ENCODE measurements at regions not wholly inside any gene's neighbourhood (a gene's known extent, or its start where the extent isn't known, plus 50 kb on each side); places are given as distances from the start of the nearest gene placed in this dataset.

DNA sequence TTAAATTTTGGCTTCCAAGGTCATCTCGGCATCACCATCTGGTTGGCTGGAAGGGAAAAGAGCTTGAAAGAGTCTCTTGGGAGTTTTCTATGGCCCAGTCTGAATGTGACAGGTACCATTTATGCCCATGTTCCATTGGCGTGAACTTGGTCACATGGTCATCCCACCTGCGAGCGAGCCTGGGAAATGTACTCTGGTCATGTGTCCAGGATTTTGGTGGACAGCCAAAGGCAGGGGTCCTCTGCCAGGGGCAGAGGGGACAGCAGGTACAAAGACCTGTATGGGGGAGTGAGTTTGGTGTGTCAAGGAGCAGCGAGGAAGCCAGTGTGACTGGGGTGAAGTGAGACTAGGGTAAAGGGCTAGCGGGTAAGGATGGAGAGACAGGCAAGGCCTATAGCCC, 112.6 kb downstream of the CDC5L start:
- Histone ChIP-seq H3K4me3 (ENCODE audit: low read length) (no peak overlapping the region), H3K27me3 (ENCODE audit: control insufficient read depth, insufficient read depth, low read length) (no peaks in the 10 kb centered on the region)

DNA sequence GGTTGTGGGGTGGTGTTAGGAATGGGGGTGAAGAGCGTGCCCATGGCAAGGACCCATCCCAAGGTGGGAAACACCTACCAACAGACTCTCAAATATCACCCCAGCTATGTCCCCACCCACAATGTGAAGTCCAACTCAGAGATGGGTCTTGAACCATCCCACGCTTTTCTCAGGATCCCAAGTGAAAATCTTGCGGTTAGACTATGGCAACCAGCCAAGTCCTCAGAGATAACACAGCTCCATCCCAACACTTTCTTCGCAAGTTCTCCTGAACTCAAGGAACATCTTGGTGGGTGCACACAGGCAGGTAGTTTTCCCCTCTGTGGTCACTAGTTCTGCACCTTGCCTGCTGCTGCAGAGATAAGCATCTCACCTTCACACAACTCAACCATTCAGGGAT, 116.0 kb downstream of the CDC5L start:
- Histone ChIP-seq H3K36me3 (ENCODE audit: control insufficient read depth, insufficient read depth, low read length) (no peaks in the 10 kb centered on the region), H3K4me3 (ENCODE audit: low read length) (no peak overlapping the region), H3K27me3 (ENCODE audit: control insufficient read depth, insufficient read depth, low read length) (no peaks in the 10 kb centered on the region), H3K4me1 (ENCODE audit: control insufficient read depth, insufficient read depth, low read length) (no peaks in the 10 kb centered on the region), H3K27ac (ENCODE audit: low read depth, low read length) (no peak overlapping the region), H3K9ac (ENCODE audit: low read length) (no peak overlapping the region)

More for the DNA sequence above, 112.6 kb downstream of the CDC5L start:
- H3K4me1 ChIP-seq (ENCODE audit: control insufficient read depth, insufficient read depth, low read length) = no peaks in the 10 kb centered on the region
- no peak overlapping the region for H3K9ac ChIP-seq (ENCODE audit: low read length)
- H3K36me3 ChIP-seq (ENCODE audit: control insufficient read depth, insufficient read depth, low read length) = no peaks in the 10 kb centered on the region
- H3K27ac ChIP-seq (ENCODE audit: low read depth, low read length) = no peak overlapping the region

DNA sequence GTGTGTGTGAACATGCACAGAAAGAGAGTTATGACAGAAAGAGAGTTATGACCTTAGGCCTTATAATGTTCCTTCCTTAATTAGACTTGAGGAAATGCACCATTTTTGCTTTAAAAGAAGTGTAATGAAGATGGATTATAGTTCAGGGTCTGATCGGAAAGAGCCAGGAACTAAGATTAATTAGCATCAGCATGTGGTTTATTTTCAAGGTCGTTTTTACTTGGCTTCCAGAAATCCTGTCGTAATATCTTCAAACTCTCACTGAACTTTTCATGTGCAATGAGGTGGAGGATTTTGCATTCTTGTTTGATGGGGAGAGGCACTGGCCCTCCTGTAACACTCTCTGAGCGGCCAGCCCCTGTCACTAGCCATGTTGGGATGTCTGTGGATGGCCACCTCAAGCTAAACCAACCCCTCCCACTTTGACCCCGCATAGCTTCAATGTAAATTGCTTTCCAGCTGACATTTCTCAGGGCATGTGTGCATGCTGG, 116.8 kb downstream of the CDC5L start:
- Histone ChIP-seq H3K4me3 (ENCODE audit: low read length) (no peak overlapping the region), H3K27ac (ENCODE audit: low read depth, low read length) (no peak overlapping the region), H3K27me3 (ENCODE audit: control insufficient read depth, insufficient read depth, low read length) (no peaks in the 10 kb centered on the region), H3K9ac (ENCODE audit: low read length) (no peak overlapping the region), H3K36me3 (ENCODE audit: control insufficient read depth, insufficient read depth, low read length) (no peaks in the 10 kb centered on the region), H3K4me1 (ENCODE audit: control insufficient read depth, insufficient read depth, low read length) (no peaks in the 10 kb centered on the region)

DNA sequence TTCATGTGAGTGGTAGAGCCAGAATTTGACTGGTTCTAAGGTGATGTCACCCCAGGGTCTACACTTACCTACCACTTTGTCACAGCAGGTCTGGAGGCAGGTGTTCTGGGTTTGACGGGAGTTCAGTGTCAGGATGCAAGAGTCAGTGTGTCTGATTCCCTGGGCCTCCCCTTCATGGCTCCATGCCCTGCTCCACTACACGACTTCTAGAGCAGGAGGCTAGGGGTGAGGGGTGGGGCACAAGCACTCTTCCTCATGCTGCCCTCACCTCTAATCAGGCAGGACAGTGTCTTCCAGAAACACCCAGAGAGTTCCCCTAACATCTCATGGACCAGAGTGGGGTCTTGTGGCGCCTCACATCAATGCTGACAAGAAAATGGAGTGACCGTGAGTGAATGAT, 118.2 kb downstream of the CDC5L start:
- H3K27ac ChIP-seq (ENCODE audit: low read depth, low read length) = no peak overlapping the region
- H3K9ac ChIP-seq (ENCODE audit: low read length) = no peak overlapping the region
- H3K27me3 ChIP-seq (ENCODE audit: control insufficient read depth, insufficient read depth, low read length) = no peaks in the 10 kb centered on the region

DNA sequence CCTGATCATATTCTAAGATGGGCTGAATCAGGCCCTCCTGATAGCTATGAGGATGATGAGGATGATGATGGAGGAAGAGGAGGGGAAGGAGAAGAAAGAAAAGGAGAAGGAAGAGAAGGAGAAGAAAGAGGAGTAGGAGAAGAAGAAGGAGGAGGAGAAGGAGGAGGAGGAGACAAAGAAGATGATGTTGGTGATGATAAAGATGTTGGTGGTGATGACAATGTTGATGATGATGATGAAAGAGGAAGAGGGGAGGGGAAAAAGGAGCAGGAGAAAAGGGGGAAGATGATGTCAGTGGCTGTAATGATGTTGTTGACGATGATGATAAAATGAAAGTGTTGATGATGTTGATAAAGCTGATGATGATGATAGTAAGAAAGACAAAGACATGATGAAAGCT, 119.5 kb downstream of the CDC5L start:
- Histone ChIP-seq H3K9ac (ENCODE audit: low read length) (no peak overlapping the region), H3K4me1 (ENCODE audit: control insufficient read depth, insufficient read depth, low read length) (no peaks in the 10 kb centered on the region), H3K36me3 (ENCODE audit: control insufficient read depth, insufficient read depth, low read length) (no peaks in the 10 kb centered on the region), H3K27ac (ENCODE audit: low read depth, low read length) (no peak overlapping the region), H3K27me3 (ENCODE audit: control insufficient read depth, insufficient read depth, low read length) (no peaks in the 10 kb centered on the region), H3K4me3 (ENCODE audit: low read length) (no peak overlapping the region)

More for the DNA sequence above, 118.2 kb downstream of the CDC5L start:
- Histone ChIP-seq H3K4me1 (ENCODE audit: control insufficient read depth, insufficient read depth, low read length) (no peaks in the 10 kb centered on the region), H3K4me3 (ENCODE audit: low read length) (no peak overlapping the region), H3K36me3 (ENCODE audit: control insufficient read depth, insufficient read depth, low read length) (no peaks in the 10 kb centered on the region)

DNA sequence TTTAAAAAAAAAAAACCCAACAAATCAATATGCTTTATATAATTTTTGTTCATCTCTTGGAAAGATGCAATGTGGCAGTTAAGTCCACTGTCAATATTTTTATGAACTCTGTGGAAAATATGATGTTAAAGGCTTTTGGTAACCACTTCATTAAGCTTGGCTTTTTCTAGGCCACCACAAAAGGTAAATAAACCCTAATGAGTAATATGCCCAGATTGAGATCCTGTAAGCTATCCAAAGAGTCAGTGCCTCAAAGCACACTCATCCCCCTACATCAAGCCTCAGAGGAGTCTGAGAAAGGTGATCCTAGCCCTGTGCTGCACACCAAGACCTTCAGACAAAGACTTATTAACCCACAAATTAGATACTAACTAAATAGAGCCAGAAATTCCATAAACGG, 121.1 kb downstream of the CDC5L start:
- Histone ChIP-seq H3K4me1 (ENCODE audit: control insufficient read depth, insufficient read depth, low read length) (no peaks in the 10 kb centered on the region), H3K27me3 (ENCODE audit: control insufficient read depth, insufficient read depth, low read length) (no peaks in the 10 kb centered on the region), H3K9ac (ENCODE audit: low read length) (no peak overlapping the region), H3K36me3 (ENCODE audit: control insufficient read depth, insufficient read depth, low read length) (no peaks in the 10 kb centered on the region), H3K27ac (ENCODE audit: low read depth, low read length) (no peak overlapping the region), H3K4me3 (ENCODE audit: low read length) (no peak overlapping the region)

DNA sequence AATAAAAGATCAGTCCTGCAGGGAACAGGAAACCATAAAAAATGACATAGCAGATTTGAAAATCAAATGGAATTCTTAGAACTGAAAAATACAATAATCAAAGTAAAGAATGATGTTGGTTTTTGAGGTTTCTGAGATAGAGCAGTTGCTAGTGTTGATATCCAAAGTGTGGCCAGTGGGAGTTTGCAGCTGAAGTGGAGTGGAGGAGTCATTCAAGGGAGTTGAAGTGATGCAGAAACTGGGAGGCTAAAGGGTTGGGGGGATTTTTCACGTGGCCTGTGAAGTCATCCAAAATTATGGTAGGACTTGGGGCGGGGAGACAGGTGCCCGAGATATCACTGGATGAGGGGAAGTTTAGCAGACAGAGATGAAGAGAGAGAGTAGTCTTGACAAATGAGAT, 123.6 kb downstream of the CDC5L start:
- Histone ChIP-seq H3K9ac (ENCODE audit: low read length) (no peak overlapping the region), H3K27me3 (ENCODE audit: control insufficient read depth, insufficient read depth, low read length) (no peaks in the 10 kb centered on the region), H3K4me3 (ENCODE audit: low read length) (no peak overlapping the region), H3K4me1 (ENCODE audit: control insufficient read depth, insufficient read depth, low read length) (no peaks in the 10 kb centered on the region), H3K36me3 (ENCODE audit: control insufficient read depth, insufficient read depth, low read length) (no peaks in the 10 kb centered on the region), H3K27ac (ENCODE audit: low read depth, low read length) (no peak overlapping the region)

DNA sequence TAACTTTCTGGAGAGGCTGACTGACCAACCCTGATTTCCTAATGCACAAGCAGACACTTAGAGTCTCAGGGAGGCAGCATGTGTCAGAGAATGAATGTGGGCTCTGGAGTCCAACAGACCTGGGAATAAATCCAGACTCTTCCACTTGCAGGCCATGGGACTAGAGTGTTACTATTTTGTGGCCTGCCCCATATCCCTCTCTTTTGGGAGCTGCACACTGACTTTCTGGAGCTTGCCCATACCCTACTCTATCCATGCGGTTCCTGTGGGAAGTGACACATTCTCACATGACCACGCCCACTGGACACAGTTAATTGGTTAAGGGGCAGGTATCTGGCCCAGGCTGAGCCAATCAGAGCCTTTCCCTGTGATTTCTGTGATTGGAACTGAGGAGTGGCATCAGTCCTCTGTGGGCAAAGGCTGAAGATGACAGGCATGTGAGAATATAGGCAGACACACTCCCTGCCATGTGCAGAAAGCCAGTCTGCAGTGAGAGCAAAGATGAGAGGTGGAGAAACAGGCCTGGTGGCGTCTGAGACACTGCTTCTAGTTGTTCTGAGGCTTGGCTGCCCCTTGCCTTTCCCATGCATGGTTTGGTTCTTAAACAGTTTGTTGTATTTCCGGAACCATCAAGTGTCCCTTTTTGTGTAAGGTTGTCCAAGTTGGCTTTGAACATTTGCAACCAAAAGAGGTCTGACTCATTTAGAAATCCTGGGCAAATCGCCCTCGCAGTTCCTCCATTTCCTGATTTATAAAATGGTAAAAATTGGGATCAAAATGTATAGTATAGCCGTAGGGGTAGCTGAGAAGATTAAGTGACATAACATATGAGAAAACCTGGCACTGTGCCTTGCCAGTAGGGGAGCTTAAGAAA, 125.6 kb downstream of the CDC5L start:
- Histone ChIP-seq H3K27ac (ENCODE audit: low read depth, low read length) (no peak overlapping the region), H3K4me1 (ENCODE audit: control insufficient read depth, insufficient read depth, low read length) (no peaks in the 10 kb centered on the region), H3K4me3 (ENCODE audit: low read length) (no peak overlapping the region), H3K36me3 (ENCODE audit: control insufficient read depth, insufficient read depth, low read length) (no peaks in the 10 kb centered on the region), H3K27me3 (ENCODE audit: control insufficient read depth, insufficient read depth, low read length) (no peaks in the 10 kb centered on the region), H3K9ac (ENCODE audit: low read length) (no peak overlapping the region)

DNA sequence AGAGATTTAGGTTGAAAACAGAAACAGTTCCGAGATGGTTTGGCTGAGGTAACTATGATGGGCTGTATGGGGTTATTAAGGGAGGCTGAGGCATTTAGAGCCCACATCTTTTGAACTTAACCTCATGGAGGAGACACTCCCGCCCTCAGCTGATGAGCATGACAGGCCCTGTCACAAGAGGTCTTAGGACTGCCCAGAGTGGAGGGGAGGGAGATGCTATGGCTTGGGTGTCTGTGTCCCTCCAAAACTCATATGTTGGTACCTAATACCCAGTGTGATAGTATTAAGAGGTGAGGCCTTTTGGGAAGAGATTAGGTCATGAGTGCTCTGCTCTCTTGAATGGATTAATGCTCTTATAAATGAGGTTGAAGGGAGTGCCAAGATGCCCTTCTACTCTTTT, 126.6 kb downstream of the CDC5L start:
- Histone ChIP-seq H3K9ac (ENCODE audit: low read length) (no peak overlapping the region), H3K27me3 (ENCODE audit: control insufficient read depth, insufficient read depth, low read length) (no peaks in the 10 kb centered on the region), H3K36me3 (ENCODE audit: control insufficient read depth, insufficient read depth, low read length) (no peaks in the 10 kb centered on the region), H3K27ac (ENCODE audit: low read depth, low read length) (no peak overlapping the region), H3K4me3 (ENCODE audit: low read length) (no peak overlapping the region), H3K4me1 (ENCODE audit: control insufficient read depth, insufficient read depth, low read length) (no peaks in the 10 kb centered on the region)

DNA sequence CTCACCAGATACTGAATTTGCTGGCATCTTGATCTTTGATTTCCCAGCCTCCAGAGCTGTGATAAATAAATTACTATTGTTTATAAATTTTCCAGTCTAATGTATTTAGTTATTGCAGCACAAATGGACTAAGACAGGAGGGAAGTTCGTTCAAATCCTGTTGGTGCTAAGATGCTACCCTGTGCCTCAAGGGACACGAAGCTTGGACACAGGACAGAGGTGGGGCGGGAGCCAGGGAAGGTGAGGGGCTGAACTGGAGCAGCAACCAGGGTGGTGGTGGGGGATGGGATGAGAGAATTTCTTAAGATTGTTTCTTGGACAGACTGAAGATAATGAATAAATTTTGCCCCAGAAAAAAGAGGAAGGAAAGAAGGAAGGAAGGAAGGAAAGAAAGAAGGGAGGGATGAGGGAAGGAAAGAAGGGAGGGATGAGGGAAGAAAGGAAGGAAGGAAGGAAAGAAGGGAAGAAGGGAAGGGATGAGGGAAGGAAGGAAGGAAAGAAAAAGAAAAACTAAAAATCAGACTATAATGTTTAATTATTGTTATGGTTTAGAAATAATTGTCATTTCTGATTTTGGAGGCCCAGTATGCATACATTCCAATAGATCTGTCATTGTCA, 127.2 kb downstream of the CDC5L start:
- H3K27me3 ChIP-seq (ENCODE audit: control insufficient read depth, insufficient read depth, low read length) = no peaks in the 10 kb centered on the region
- no peak overlapping the region for H3K27ac ChIP-seq (ENCODE audit: low read depth, low read length)
- no peaks in the 10 kb centered on the region for H3K4me1 ChIP-seq (ENCODE audit: control insufficient read depth, insufficient read depth, low read length)
- H3K36me3 ChIP-seq (ENCODE audit: control insufficient read depth, insufficient read depth, low read length) = no peaks in the 10 kb centered on the region
- no peak overlapping the region for H3K9ac ChIP-seq (ENCODE audit: low read length)
- no peak overlapping the region for H3K4me3 ChIP-seq (ENCODE audit: low read length)

DNA sequence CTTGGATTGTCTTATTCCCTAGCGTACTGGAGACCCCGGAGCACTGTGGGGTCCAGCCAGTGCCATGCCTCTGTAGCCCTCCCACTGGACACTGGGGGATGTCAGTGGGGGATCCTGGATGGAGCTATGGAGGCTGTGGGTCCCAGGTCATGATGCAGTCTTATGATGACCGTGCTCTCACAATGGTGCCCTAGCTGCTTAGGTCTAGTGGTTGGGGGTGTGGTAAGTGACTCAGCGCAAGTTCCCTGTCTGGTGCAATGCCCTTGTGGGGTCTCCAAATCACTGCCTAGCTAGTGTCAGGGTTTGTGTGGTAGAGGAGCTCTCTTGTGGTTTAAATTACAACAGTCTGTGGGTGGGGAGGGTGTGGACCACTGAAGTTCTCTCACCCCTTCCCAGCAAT, 135.4 kb downstream of the CDC5L start:
- Histone ChIP-seq H3K27me3 (ENCODE audit: control insufficient read depth, insufficient read depth, low read length) (no peaks in the 10 kb centered on the region), H3K4me1 (ENCODE audit: control insufficient read depth, insufficient read depth, low read length) (no peaks in the 10 kb centered on the region), H3K4me3 (ENCODE audit: low read length) (no peak overlapping the region), H3K36me3 (ENCODE audit: control insufficient read depth, insufficient read depth, low read length) (no peaks in the 10 kb centered on the region), H3K9ac (ENCODE audit: low read length) (no peak overlapping the region), H3K27ac (ENCODE audit: low read depth, low read length) (no peak overlapping the region)

DNA sequence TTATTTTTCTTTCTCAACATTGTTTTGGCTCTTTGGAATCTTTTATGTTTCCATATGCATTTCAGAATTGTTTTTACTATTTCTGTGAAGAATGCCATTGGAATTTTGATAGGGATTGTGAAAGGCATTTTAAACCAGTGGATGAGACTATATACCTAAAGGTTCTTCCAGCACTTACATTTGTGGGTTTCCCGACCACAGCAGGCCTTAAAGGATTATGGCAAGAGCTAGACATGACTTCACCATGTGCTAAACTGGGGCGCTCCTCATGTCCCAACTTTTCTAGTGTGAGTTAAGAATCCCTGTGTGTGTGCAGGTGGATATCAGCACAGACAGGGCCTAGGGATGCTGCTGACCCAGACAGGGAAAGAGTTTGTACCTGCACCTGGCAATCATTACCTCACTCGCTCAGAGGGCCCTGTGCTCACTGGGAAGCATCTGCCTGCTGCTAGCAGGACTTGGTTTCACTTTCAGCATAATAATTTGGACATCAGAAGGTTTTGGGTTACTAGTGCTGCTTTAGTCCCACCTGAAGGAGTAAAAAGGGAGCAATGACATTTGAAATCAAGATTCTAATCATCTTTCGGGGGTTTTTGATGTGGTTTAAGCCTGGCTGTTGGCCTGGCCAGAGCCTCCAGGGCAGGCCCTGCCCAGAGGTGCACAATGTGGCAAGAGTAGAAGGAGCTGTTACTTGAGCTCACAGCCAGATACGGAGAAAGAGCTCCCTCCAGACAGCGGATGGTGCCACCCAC, 137.1 kb downstream of the CDC5L start:
- Histone ChIP-seq H3K4me1 (ENCODE audit: control insufficient read depth, insufficient read depth, low read length) (no peaks in the 10 kb centered on the region), H3K27ac (ENCODE audit: low read depth, low read length) (no peak overlapping the region), H3K4me3 (ENCODE audit: low read length) (no peak overlapping the region), H3K36me3 (ENCODE audit: control insufficient read depth, insufficient read depth, low read length) (no peaks in the 10 kb centered on the region), H3K9ac (ENCODE audit: low read length) (no peak overlapping the region), H3K27me3 (ENCODE audit: control insufficient read depth, insufficient read depth, low read length) (peaks cover 3% of the 10 kb centered on the region)
